HCT116 (cell line): ENCODE measurements at regions not wholly inside any gene's neighbourhood (a gene's known extent, or its start where the extent isn't known, plus 50 kb on each side); places are given as distances from the start of the nearest gene placed in this dataset.

Experiments used
- ATAC-seq: fragments of 200-7000 bp; cut with Tn5 transposase; 2 replicates; pipeline ENCODE4 v1.9.1; 2020; ENCODE audit warnings: mild to moderate bottlenecking, moderate library complexity
- BruUV-seq: library from RNA; stranded (reverse); fragments of 400-500 nt; replicated peaks from 2 replicates; lab custom pipeline; 2021; lab: Mats Ljungman, UMichigan
- CTCF ChIA-PET: fragments of 300-600 bp; sonication (Branson Sonifier 250); formaldehyde crosslinking; loops from one replicate; lab custom pipeline; 2021; ENCODE audit warnings: antibody characterized with exemption; lab: Charles Lee
- POLR2A ChIA-PET: fragments of 300-600, 350-600 bp; sonication (Branson Sonifier 250); formaldehyde crosslinking; loops from one replicate; lab custom pipeline; 2021; ENCODE audit warnings: antibody characterized with exemption; lab: Charles Lee
- RAD21 ChIA-PET, 2 experiments: fragments of 300-600 bp; sonication (Branson Sonifier 250); formaldehyde crosslinking; loops; one replicate each; lab custom pipeline; 2023; ENCODE audit warnings: low total read pairs in 2 of 2; ENCODE audit not compliant: uncharacterized antibody in 2 of 2, unreplicated experiment in 2 of 2, low non-redundant PET in 1 of 2; lab: Charles Lee
- DNase-seq: peaks from one replicate; pipeline ENCODE4 v3.0.0-alpha.2; 2010; ENCODE audit warnings: low read depth, low spot score
- H2AFZ ChIP-seq: fragments of 200-600 bp; shearing (Covaris generic), sonication (generic); 2 replicates; pipeline ENCODE4 v1.6.1; 2017; ENCODE audit warnings: low read depth, mixed run types, mixed read lengths, antibody characterized with exemption, low read length; ENCODE audit not compliant: poor library complexity, severe bottlenecking
- H3K27ac ChIP-seq: 2 replicates; pipeline ENCODE4 v1.5.1; 2012; ENCODE audit warnings: low read depth, low read length
- H3K27me3 ChIP-seq: fragments of 200-600 bp; sonication (generic); 2 replicates; pipeline ENCODE4 v1.6.1; 2016; ENCODE audit warnings: mixed run types, low read length, mixed read lengths; ENCODE audit not compliant: insufficient read depth
- H3K36me3 ChIP-seq, 2 experiments: fragments of 200-500 bp in 1 of 2; fragments of 200-600 bp in 1 of 2; sonication (Bioruptor generic) in 1 of 2; sonication (generic) in 1 of 2; 2 replicates each; pipeline versions ENCODE4 v1.5.1 to v1.6.1; 2014 to 2016; ENCODE audit warnings: low read length in 2 of 2, inconsistent platforms in 1 of 2, mixed read lengths in 1 of 2, mixed run types in 1 of 2; ENCODE audit not compliant: insufficient read depth in 2 of 2, control insufficient read depth in 1 of 2
- H3K4me1 ChIP-seq, 2 experiments: fragments of 200-600 bp in 1 of 2; sonication (generic) in 1 of 2; 2 replicates each; pipeline versions ENCODE4 v1.5.1 to v1.6.1; 2012 to 2017; ENCODE audit warnings: low read length in 2 of 2, inconsistent platforms in 1 of 2, mild to moderate bottlenecking in 1 of 2, mixed read lengths in 1 of 2, mixed run types in 1 of 2, moderate library complexity in 1 of 2; ENCODE audit not compliant: insufficient read depth in 2 of 2, control insufficient read depth in 1 of 2
- H3K4me2 ChIP-seq: fragments of 200-600 bp; sonication (generic); 2 replicates; pipeline ENCODE4 v1.6.1; 2017; ENCODE audit warnings: mixed run types, low read length, mixed read lengths
- H3K4me3 ChIP-seq, 2 experiments: fragments of 200-600 bp in 1 of 2; sonication (generic) in 1 of 2; replicated peaks in 1 of 2; 2 replicates each; pipeline ENCODE4 v1.5.1; 2011 to 2016; ENCODE audit warnings: low read length in 2 of 2, control low read depth in 1 of 2, low read depth in 1 of 2, mild to moderate bottlenecking in 1 of 2, mixed read lengths in 1 of 2, mixed run types in 1 of 2
- H3K79me2 ChIP-seq: fragments of 200-600 bp; sonication (generic); 2 replicates; pipeline ENCODE4 v1.6.1; 2017; ENCODE audit warnings: mild to moderate bottlenecking, mixed run types, low read length, moderate library complexity, mixed read lengths; ENCODE audit not compliant: insufficient read depth
- H3K9ac ChIP-seq: fragments of 200-600 bp; sonication (generic); 2 replicates; pipeline ENCODE4 v1.6.1; 2016; ENCODE audit warnings: low read length, mixed read lengths
- H3K9me2 ChIP-seq: fragments of 200-600 bp; sonication (generic), shearing (Covaris generic); 2 replicates; pipeline ENCODE4 v1.6.1; 2017; ENCODE audit warnings: mixed run types, mild to moderate bottlenecking, moderate library complexity; ENCODE audit not compliant: insufficient read depth
- H3K9me3 ChIP-seq, 2 experiments: fragments of 200-500 bp in 1 of 2; fragments of 200-600 bp in 1 of 2; sonication (Bioruptor generic) in 1 of 2; sonication (generic) in 1 of 2; 2 replicates each; pipeline ENCODE4 v1.6.1; 2014 to 2017; ENCODE audit warnings: low read length in 2 of 2, mixed read lengths in 2 of 2, inconsistent platforms in 1 of 2, low read depth in 1 of 2, mild to moderate bottlenecking in 1 of 2, mixed run types in 1 of 2, moderate library complexity in 1 of 2; ENCODE audit not compliant: control insufficient read depth in 1 of 2, insufficient read depth in 1 of 2
- H4K20me1 ChIP-seq: fragments of 200-600 bp; sonication (generic), shearing (Covaris generic); 2 replicates; pipeline ENCODE4 v1.6.1; 2017; ENCODE audit warnings: mixed run types, mild to moderate bottlenecking, moderate library complexity; ENCODE audit not compliant: insufficient read depth
- CBX3 ChIP-seq: IDR thresholded peaks from 2 replicates; pipeline ENCODE4 v1.6.1; 2012; ENCODE audit warnings: low read depth
- EGR1 ChIP-seq: IDR thresholded peaks from 2 replicates; pipeline ENCODE4 v1.6.1; 2012; ENCODE audit warnings: low read depth
- EZH2phosphoT487 ChIP-seq: fragments of 200-600 bp; IDR thresholded peaks from 2 replicates; pipeline ENCODE4 v1.6.1; 2018; ENCODE audit warnings: antibody characterized with exemption, borderline replicate concordance
- FOSL1 ChIP-seq: IDR thresholded peaks from 2 replicates; pipeline ENCODE4 v1.6.1; 2012; ENCODE audit warnings: low read depth
- JUND ChIP-seq: IDR thresholded peaks from 2 replicates; pipeline ENCODE4 v1.6.1; 2012
- POLR2A ChIP-seq: IDR thresholded peaks from 2 replicates; pipeline ENCODE4 v1.7.0; 2011; ENCODE audit warnings: borderline replicate concordance; ENCODE audit not compliant: insufficient read depth, insufficient read length; ENCODE audit errors: extremely low read depth
- POLR2AphosphoS5 ChIP-seq: IDR thresholded peaks from 2 replicates; pipeline ENCODE4 v1.6.1; 2011; ENCODE audit warnings: mild to moderate bottlenecking, low read depth, low read length, moderate library complexity
- SIN3A ChIP-seq: IDR thresholded peaks from 2 replicates; pipeline ENCODE4 v1.6.1; 2012; ENCODE audit warnings: low read depth
- SP1 ChIP-seq: IDR thresholded peaks from 2 replicates; pipeline ENCODE4 v1.6.1; 2012; ENCODE audit warnings: low read depth
- SRF ChIP-seq: IDR thresholded peaks from 2 replicates; pipeline ENCODE4 v1.6.1; 2012; ENCODE audit warnings: low read depth
- TCF7L2 ChIP-seq: IDR thresholded peaks from 2 replicates; pipeline ENCODE4 v1.7.0; 2011; ENCODE audit warnings: borderline replicate concordance, inconsistent platforms; ENCODE audit not compliant: insufficient read depth, insufficient read length; ENCODE audit errors: extremely low read depth
- YY1 ChIP-seq: IDR thresholded peaks from 2 replicates; pipeline ENCODE4 v1.6.1; 2011; ENCODE audit warnings: low read length, low read depth, moderate library complexity, mild to moderate bottlenecking; ENCODE audit not compliant: insufficient replicate concordance; ENCODE audit errors: extremely low read depth
- intact Hi-C: fragments of 100-400 bp; cut with micrococcal nuclease; formaldehyde crosslinking; loops from 2 replicates; pipeline ENCODE4 v1.10.0; 2022
- TF ChIP-seq, protein P1 (sequence below): IDR thresholded peaks from 2 replicates; pipeline ENCODE4 v1.6.1; 2012
- TF ChIP-seq, protein P2 (sequence below): IDR thresholded peaks from 2 replicates; pipeline ENCODE4 v1.6.1; 2012
- TF ChIP-seq, protein P3 (sequence below): IDR thresholded peaks from 2 replicates; pipeline ENCODE4 v1.6.1; 2012; ENCODE audit warnings: low read depth
- TF ChIP-seq, protein P4 (sequence below), 3 experiments: fragments of 200-600 bp in 1 of 3; sonication (generic) in 1 of 3; IDR thresholded peaks in 2 of 3; conservative IDR thresholded peaks in 1 of 3; 2 replicates each; pipeline ENCODE4 v1.5.1; 2012 to 2017; ENCODE audit warnings: low read depth in 2 of 3, low read length in 2 of 3, antibody characterized with exemption in 1 of 3, borderline replicate concordance in 1 of 3, control low read depth in 1 of 3, mild to moderate bottlenecking in 1 of 3, mixed read lengths in 1 of 3, mixed run types in 1 of 3, moderate library complexity in 1 of 3; ENCODE audit not compliant: insufficient read depth in 1 of 3

DNA sequence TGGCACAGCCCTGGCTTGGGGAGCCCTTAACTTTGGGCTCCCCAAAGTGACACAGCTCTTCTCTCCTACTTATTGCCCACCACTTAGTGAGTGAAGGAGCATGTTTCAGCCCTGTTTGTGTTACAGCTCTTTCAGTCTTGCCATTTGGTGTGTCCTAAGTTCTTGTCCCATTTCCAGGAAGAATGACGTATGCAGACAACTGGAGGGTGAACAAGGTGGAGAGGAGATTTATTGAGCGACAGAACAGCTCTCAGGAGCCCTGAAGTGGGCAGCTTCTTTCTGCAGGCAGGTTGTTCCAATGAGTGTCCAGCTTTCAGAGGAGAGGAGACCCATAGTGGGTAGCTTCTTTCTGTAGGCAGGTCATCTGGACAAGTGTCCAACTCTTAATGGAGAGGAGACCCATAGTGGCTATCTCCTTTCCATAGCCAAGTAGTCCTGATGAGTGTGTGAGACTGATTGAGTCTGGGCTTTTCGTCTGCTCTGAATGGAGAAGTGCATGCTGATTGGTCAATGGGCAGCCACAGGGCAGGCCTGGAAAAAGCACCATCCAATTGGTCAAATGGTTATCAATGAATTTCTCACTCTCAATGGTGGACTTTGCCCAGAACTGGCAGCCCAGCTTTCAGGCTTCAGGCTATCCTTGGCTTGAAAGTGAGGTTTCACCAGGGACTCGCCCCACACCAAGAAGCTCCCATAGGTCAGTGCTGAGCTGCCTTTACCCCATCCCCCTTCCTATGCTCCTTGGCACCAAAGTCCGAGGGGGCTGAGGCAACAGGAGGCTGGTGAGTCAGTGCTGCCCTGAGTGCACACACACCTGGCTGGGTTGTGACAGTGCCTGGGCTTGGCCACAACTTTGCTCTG lies 688.2 kb downstream of the NYAP2 start:
- H3K4me2 ChIP-seq, result no peak overlapping the region
- H3K9ac ChIP-seq, result no peak overlapping the region
- intact Hi-C loops, result no loop called here
- H3K27ac ChIP-seq, result no peak overlapping the region; the same call in 1 of the 2 replicates
- H2AFZ ChIP-seq, result no peak overlapping the region
- ATAC-seq (no peak; the same call in 1 of the 2 replicates), DNase-seq (no peak)
- no peaks in the 10 kb centered on the region for H4K20me1 ChIP-seq
- RAD21 ChIA-PET, result no interaction called here
- no peaks in the 10 kb centered on the region for H3K27me3 ChIP-seq
- POLR2A ChIA-PET, result no interaction called here
- BruUV-seq, result no TSS peak
- peaks cover 0 to 11% of the 10 kb centered on the region in 2 experiments; a peak in 1 of 4 replicates for H3K36me3 ChIP-seq
- 0 out of 4 replicates have a peak, but pooled peaks cover 0 to 3% of the 10 kb centered on the region in 2 experiments for H3K4me1 ChIP-seq
- H3K4me3 ChIP-seq, result no peak overlapping the region
- TF ChIP-seq FOSL1, result no peak
- TF ChIP-seq, protein P1, sequence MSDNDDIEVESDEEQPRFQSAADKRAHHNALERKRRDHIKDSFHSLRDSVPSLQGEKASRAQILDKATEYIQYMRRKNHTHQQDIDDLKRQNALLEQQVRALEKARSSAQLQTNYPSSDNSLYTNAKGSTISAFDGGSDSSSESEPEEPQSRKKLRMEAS, result no peak
- TF ChIP-seq, protein P2, sequence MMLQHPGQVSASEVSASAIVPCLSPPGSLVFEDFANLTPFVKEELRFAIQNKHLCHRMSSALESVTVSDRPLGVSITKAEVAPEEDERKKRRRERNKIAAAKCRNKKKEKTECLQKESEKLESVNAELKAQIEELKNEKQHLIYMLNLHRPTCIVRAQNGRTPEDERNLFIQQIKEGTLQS, result no peak
- TF ChIP-seq JUND, result no peak
- TF ChIP-seq, protein P3, sequence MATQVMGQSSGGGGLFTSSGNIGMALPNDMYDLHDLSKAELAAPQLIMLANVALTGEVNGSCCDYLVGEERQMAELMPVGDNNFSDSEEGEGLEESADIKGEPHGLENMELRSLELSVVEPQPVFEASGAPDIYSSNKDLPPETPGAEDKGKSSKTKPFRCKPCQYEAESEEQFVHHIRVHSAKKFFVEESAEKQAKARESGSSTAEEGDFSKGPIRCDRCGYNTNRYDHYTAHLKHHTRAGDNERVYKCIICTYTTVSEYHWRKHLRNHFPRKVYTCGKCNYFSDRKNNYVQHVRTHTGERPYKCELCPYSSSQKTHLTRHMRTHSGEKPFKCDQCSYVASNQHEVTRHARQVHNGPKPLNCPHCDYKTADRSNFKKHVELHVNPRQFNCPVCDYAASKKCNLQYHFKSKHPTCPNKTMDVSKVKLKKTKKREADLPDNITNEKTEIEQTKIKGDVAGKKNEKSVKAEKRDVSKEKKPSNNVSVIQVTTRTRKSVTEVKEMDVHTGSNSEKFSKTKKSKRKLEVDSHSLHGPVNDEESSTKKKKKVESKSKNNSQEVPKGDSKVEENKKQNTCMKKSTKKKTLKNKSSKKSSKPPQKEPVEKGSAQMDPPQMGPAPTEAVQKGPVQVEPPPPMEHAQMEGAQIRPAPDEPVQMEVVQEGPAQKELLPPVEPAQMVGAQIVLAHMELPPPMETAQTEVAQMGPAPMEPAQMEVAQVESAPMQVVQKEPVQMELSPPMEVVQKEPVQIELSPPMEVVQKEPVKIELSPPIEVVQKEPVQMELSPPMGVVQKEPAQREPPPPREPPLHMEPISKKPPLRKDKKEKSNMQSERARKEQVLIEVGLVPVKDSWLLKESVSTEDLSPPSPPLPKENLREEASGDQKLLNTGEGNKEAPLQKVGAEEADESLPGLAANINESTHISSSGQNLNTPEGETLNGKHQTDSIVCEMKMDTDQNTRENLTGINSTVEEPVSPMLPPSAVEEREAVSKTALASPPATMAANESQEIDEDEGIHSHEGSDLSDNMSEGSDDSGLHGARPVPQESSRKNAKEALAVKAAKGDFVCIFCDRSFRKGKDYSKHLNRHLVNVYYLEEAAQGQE, result no peak
- TF ChIP-seq, protein P4, sequence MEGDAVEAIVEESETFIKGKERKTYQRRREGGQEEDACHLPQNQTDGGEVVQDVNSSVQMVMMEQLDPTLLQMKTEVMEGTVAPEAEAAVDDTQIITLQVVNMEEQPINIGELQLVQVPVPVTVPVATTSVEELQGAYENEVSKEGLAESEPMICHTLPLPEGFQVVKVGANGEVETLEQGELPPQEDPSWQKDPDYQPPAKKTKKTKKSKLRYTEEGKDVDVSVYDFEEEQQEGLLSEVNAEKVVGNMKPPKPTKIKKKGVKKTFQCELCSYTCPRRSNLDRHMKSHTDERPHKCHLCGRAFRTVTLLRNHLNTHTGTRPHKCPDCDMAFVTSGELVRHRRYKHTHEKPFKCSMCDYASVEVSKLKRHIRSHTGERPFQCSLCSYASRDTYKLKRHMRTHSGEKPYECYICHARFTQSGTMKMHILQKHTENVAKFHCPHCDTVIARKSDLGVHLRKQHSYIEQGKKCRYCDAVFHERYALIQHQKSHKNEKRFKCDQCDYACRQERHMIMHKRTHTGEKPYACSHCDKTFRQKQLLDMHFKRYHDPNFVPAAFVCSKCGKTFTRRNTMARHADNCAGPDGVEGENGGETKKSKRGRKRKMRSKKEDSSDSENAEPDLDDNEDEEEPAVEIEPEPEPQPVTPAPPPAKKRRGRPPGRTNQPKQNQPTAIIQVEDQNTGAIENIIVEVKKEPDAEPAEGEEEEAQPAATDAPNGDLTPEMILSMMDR (IDR thresholded peaks at IDR 0.05 in 2 of 3, conservative IDR thresholded peaks at IDR 0.05 in 1 of 3; ENCODE audit: borderline replicate concordance in 1 of 3, insufficient read depth in 1 of 3, low read depth in 2 of 3, low read length in 2 of 3), result no peak
- TF ChIP-seq TCF7L2, result no peak
- TF ChIP-seq SP1, result no peak
- TF ChIP-seq YY1, result no peak
- TF ChIP-seq SIN3A, result no peak
- TF ChIP-seq POLR2A, result no peak
- TF ChIP-seq SRF, result no peak
- no peak for TF ChIP-seq POLR2AphosphoS5
- no peak for TF ChIP-seq CBX3
- TF ChIP-seq EZH2phosphoT487, result no peak
- TF ChIP-seq EGR1, result no peak
- H3K9me2 ChIP-seq, result no peaks in the 10 kb centered on the region
- peaks cover 17 to 26% of the 10 kb centered on the region in 2 experiments; a peak in 2 of 4 replicates for H3K9me3 ChIP-seq
- peaks cover 1% of the 10 kb centered on the region; the same call in 1 of the 2 replicates for H3K79me2 ChIP-seq
- CTCF ChIA-PET, result no interaction called here
